ENCODE measurements at regions not wholly inside any gene's neighbourhood (a gene's known extent, or its start where the extent isn't known, plus 50 kb on each side); places are given as distances from the start of the nearest gene placed in this dataset.
"Not testable (repeated sequence)": the region's sequence is repeated elsewhere in the genome, so short reads cannot be mapped to it uniquely, and the experiment has no call there.

DNA sequence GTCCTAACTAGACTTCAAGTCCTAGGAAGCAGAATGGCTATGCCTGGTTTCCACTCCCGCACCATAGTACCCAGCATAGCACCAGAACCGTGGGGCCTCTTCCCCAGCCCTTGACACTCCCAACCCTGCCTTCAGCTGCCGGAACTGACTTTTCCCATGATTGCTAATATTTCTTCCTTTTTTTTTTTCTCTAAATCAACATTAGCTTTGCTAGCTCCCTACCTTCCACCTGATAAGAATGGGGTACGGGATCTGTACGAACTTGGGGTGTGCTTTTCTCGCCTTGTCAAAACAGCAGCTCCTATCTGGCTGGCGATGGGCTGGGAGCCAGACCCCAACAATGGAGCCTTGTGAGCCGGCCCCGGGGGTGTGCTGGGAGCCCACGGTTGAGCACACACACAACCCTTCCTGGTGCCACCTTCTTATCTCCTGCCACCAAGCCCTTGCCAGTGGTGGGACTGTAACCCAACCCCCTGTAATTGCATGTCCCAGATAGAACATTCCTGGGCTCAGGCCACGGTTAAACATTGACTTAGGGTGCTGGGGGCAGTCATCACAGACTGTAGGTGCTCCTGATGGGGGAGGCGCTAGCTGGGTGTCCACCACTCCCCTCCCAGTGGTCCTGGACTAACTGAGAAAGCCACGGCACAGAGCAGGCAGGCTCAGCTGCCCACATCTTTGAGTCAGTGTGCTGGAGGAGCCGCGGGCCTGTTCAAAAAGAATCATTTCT is 213.0 kb upstream of the HAAO start:
- H3K79me1 ChIP-seq (ENCODE audit: low read depth, low read length) = no peaks in the 10 kb centered on the region
- peaks cover 0 to 4% of the 10 kb centered on the region in 2 donors for H3K9me3 ChIP-seq (replicated peaks in 1 of 2; ENCODE audit: control insufficient read depth in 2 of 2, insufficient read depth in 1 of 2, low read depth in 1 of 2, low read length in 2 of 2)
- H3K4me2 ChIP-seq (ENCODE audit: insufficient read depth, low read length, poor library complexity, severe bottlenecking) = no peak overlapping the region
- H2BK15ac ChIP-seq (ENCODE audit: low read length) = peak overlapping the region; percentile 51
- DNase-seq (ENCODE audit: low spot score) = no peak
- H3K4me1 ChIP-seq (ENCODE audit: control insufficient read depth in 2 of 2, insufficient read depth in 1 of 2, low read depth in 1 of 2, low read length in 2 of 2) = peaks cover 7% of the 10 kb centered on the region in 2 donors
- no peak overlapping the region for H3K9ac ChIP-seq (ENCODE audit: low read depth, low read length, poor library complexity)
- no peak overlapping the region for H3K4ac ChIP-seq (ENCODE audit: low read length)
- no peak overlapping the region for H2BK12ac ChIP-seq (ENCODE audit: low read length)
- peak overlapping the region; percentile 19 for H2AFZ ChIP-seq (ENCODE audit: low read length)
- peak overlapping the region; percentile 47 for H3K14ac ChIP-seq (ENCODE audit: low read length)
- no peak overlapping the region for H3K27ac ChIP-seq (replicated peaks; ENCODE audit: low read length)
- H3K27me3 ChIP-seq (ENCODE audit: control insufficient read depth in 3 of 3, insufficient read depth in 3 of 3, low read depth in 1 of 3, low read length in 3 of 3) = no peaks in the 10 kb centered on the region
- peak overlapping the region; percentile 61 for H3K18ac ChIP-seq (ENCODE audit: low read length)
- no peak overlapping the region for H4K91ac ChIP-seq (ENCODE audit: low read depth, low read length, poor library complexity)
- no peak overlapping the region for H3K23ac ChIP-seq (ENCODE audit: low read depth, low read length, poor library complexity)
- peak overlapping the region; percentile 6 for H2BK120ac ChIP-seq (ENCODE audit: low read depth, low read length)
- H2BK5ac ChIP-seq (ENCODE audit: low read length) = no peak overlapping the region
- no peaks in the 10 kb centered on the region for H3K36me3 ChIP-seq (replicated peaks in 1 of 2; ENCODE audit: control insufficient read depth in 2 of 2, insufficient read depth in 2 of 2, low read length in 2 of 2)
- H3K4me3 ChIP-seq (ENCODE audit: low read length in 2 of 2) = no peak overlapping the region
- peak overlapping the region; percentile 34 for H2AK5ac ChIP-seq (ENCODE audit: low read depth, low read length)
- WGBS, 2 donors (ENCODE audit: extremely low coverage in 2 of 2, insufficient read length in 2 of 2, insufficient replicate concordance in 1 of 2) = no CpG with 5 or more reads among the region's 15 CpGs
- H4K8ac ChIP-seq (ENCODE audit: low read depth, low read length) = no peak overlapping the region

DNA sequence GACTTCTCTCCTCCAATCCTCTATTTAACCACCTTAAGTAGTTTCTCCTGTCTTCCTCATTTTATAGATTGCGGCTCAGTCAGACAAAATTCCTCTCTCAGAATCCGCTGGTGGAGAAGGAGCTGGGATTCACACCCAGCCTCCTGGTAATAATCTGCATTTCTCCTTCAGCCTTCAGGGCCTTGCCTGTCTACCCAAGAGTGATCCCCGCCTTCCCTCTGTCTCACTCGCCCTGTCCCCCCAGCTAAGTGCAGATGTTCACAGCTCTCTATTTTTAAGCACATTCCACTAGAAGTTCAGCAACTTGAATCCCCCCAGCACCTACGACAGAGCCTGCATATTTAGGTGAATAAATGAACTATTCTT is 212.5 kb upstream of the HAAO start:
- Histone ChIP-seq H3K4ac (ENCODE audit: low read length) (no peak overlapping the region), H2AFZ (ENCODE audit: low read length) (peak overlapping the region; percentile 41), H3K14ac (ENCODE audit: low read length) (no peak overlapping the region), H2BK120ac (ENCODE audit: low read depth, low read length) (no peak overlapping the region), H3K27me3 (ENCODE audit: control insufficient read depth in 3 of 3, insufficient read depth in 3 of 3, low read depth in 1 of 3, low read length in 3 of 3) (peaks cover 0 to 2% (median 0%) of the 10 kb centered on the region in 3 experiments), H3K4me3 (ENCODE audit: low read length in 2 of 2) (no peak overlapping the region), H2BK5ac (ENCODE audit: low read length) (no peak overlapping the region), H4K8ac (ENCODE audit: low read depth, low read length) (no peak overlapping the region), H3K4me2 (ENCODE audit: insufficient read depth, low read length, poor library complexity, severe bottlenecking) (no peak overlapping the region), H3K18ac (ENCODE audit: low read length) (no peak overlapping the region), H4K91ac (ENCODE audit: low read depth, low read length, poor library complexity) (no peak overlapping the region), H3K9ac (ENCODE audit: low read depth, low read length, poor library complexity) (no peak overlapping the region), H3K23ac (ENCODE audit: low read depth, low read length, poor library complexity) (no peak overlapping the region), H3K9me3 (replicated peaks in 1 of 2; ENCODE audit: control insufficient read depth in 2 of 2, insufficient read depth in 1 of 2, low read depth in 1 of 2, low read length in 2 of 2) (peaks cover 0 to 5% of the 10 kb centered on the region in 2 donors), H3K4me1 (ENCODE audit: control insufficient read depth in 2 of 2, insufficient read depth in 1 of 2, low read depth in 1 of 2, low read length in 2 of 2) (peaks cover 7 to 9% of the 10 kb centered on the region in 2 donors), H2BK15ac (ENCODE audit: low read length) (no peak overlapping the region), H3K36me3 (replicated peaks in 1 of 2; ENCODE audit: control insufficient read depth in 2 of 2, insufficient read depth in 2 of 2, low read length in 2 of 2) (no peaks in the 10 kb centered on the region), H3K27ac (replicated peaks; ENCODE audit: low read length) (no peak overlapping the region), H2AK5ac (ENCODE audit: low read depth, low read length) (no peak overlapping the region), H3K79me1 (ENCODE audit: low read depth, low read length) (no peaks in the 10 kb centered on the region), H2BK12ac (ENCODE audit: low read length) (no peak overlapping the region)
- no CpG with 5 or more reads among the region's 5 CpGs for WGBS, 2 donors (ENCODE audit: extremely low coverage in 2 of 2, insufficient read length in 2 of 2, insufficient replicate concordance in 1 of 2)
- no peak for DNase-seq (ENCODE audit: low spot score)

DNA sequence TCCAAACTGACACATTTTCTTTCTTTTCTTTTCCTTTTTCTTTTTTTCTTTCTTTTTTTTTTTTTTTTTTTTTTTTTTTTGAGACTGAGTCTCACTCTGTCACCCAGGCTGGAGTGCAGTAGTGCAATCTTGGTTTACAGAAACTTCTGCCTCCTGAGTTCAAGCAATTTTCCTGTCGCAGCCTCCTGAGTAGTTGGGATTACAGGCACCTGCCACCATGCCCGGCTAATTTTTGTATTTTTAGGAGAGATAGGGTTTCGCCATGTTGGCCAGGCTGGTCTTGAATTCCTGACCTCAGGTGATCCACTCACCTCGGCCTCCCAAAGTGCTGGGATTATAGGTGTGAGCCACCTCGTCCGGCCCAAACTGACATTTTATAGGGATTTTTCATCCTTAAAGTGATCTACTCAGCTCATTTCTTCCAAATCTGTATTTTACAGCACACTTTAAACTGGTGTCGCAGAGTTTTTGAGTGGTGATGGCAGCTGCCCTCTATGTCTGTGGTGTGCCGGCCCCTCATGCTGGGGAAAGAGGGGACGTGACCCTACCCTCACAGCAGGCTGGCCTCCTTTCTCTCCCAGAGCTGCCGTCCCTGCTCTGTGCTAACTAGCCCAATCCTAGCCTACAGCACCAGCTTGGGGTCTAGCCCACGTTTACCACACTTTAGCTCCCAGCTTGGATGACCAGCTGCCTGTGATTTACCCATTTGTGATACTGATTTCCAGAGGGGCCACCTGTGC is 211.9 kb upstream of the HAAO start:
- H3K14ac ChIP-seq (ENCODE audit: low read length); H3K9ac ChIP-seq (ENCODE audit: low read depth, low read length, poor library complexity); H4K8ac ChIP-seq (ENCODE audit: low read depth, low read length); H2BK5ac ChIP-seq (ENCODE audit: low read length); H3K23ac ChIP-seq (ENCODE audit: low read depth, low read length, poor library complexity); H3K4me2 ChIP-seq (ENCODE audit: insufficient read depth, low read length, poor library complexity, severe bottlenecking); H4K91ac ChIP-seq (ENCODE audit: low read depth, low read length, poor library complexity); H2BK120ac ChIP-seq (ENCODE audit: low read depth, low read length); H3K36me3 ChIP-seq (replicated peaks in 1 of 2; ENCODE audit: control insufficient read depth in 2 of 2, insufficient read depth in 2 of 2, low read length in 2 of 2); DNase-seq (ENCODE audit: low spot score); H3K4me3 ChIP-seq (ENCODE audit: low read length in 2 of 2); H3K9me3 ChIP-seq (replicated peaks in 1 of 2; ENCODE audit: control insufficient read depth in 2 of 2, insufficient read depth in 1 of 2, low read depth in 1 of 2, low read length in 2 of 2); H3K27me3 ChIP-seq (ENCODE audit: control insufficient read depth in 3 of 3, insufficient read depth in 3 of 3, low read depth in 1 of 3, low read length in 3 of 3); H2BK15ac ChIP-seq (ENCODE audit: low read length); H2AK5ac ChIP-seq (ENCODE audit: low read depth, low read length); H3K27ac ChIP-seq (replicated peaks; ENCODE audit: low read length); H3K79me1 ChIP-seq (ENCODE audit: low read depth, low read length); H3K4ac ChIP-seq (ENCODE audit: low read length): not testable (repeated sequence)
- WGBS, 2 donors (ENCODE audit: extremely low coverage in 2 of 2, insufficient read length in 2 of 2, insufficient replicate concordance in 1 of 2) = no CpG with 5 or more reads among the region's 11 CpGs
- H2BK12ac ChIP-seq (ENCODE audit: low read length) = peak overlapping the region; percentile 75
- peak overlapping the region; percentile 41 for H2AFZ ChIP-seq (ENCODE audit: low read length)
- H3K4me1 ChIP-seq (ENCODE audit: control insufficient read depth in 2 of 2, insufficient read depth in 1 of 2, low read depth in 1 of 2, low read length in 2 of 2) = peaks cover 7 to 10% of the 10 kb centered on the region in 2 donors
- H3K18ac ChIP-seq (ENCODE audit: low read length) = peak overlapping the region; percentile 88

DNA sequence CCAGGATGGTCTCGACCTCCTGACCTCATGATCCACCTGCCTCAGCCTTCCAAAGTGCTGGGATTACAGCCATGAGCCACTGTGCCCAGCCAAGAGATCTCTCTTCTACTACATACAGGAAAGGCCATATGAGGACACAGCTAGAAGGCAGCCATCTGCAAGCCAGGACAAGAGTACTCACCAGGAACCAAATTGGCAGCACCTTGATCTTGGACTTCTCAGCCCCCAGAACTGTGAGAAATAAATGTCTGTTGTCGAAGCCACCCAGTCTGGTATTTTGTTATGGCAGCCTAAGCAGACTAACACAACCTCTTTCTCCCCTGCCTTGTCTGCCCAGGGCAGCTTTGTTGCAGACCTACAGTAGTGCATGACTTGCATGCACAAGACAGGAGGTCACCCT is 211.3 kb upstream of the HAAO start:
- Histone ChIP-seq H3K79me1 (ENCODE audit: low read depth, low read length) (no peaks in the 10 kb centered on the region), H3K36me3 (replicated peaks in 1 of 2; ENCODE audit: control insufficient read depth in 2 of 2, insufficient read depth in 2 of 2, low read length in 2 of 2) (no peaks in the 10 kb centered on the region), H3K27ac (replicated peaks; ENCODE audit: low read length) (no peak overlapping the region), H3K27me3 (ENCODE audit: control insufficient read depth in 3 of 3, insufficient read depth in 3 of 3, low read depth in 1 of 3, low read length in 3 of 3) (peaks cover 0 to 2% (median 0%) of the 10 kb centered on the region in 3 experiments), H3K23ac (ENCODE audit: low read depth, low read length, poor library complexity) (no peak overlapping the region), H3K4me2 (ENCODE audit: insufficient read depth, low read length, poor library complexity, severe bottlenecking) (no peak overlapping the region), H2AK5ac (ENCODE audit: low read depth, low read length) (no peak overlapping the region), H3K4me3 (ENCODE audit: low read length in 2 of 2) (no peak overlapping the region), H4K91ac (ENCODE audit: low read depth, low read length, poor library complexity) (no peak overlapping the region), H3K4me1 (ENCODE audit: control insufficient read depth in 2 of 2, insufficient read depth in 1 of 2, low read depth in 1 of 2, low read length in 2 of 2) (peaks cover 7 to 11% of the 10 kb centered on the region in 2 donors), H2AFZ (ENCODE audit: low read length) (no peak overlapping the region), H4K8ac (ENCODE audit: low read depth, low read length) (no peak overlapping the region), H3K4ac (ENCODE audit: low read length) (no peak overlapping the region), H3K9me3 (replicated peaks in 1 of 2; ENCODE audit: control insufficient read depth in 2 of 2, insufficient read depth in 1 of 2, low read depth in 1 of 2, low read length in 2 of 2) (peaks cover 0 to 5% of the 10 kb centered on the region in 2 donors), H2BK12ac (ENCODE audit: low read length) (no peak overlapping the region), H3K18ac (ENCODE audit: low read length) (no peak overlapping the region), H2BK15ac (ENCODE audit: low read length) (no peak overlapping the region), H2BK120ac (ENCODE audit: low read depth, low read length) (no peak overlapping the region), H2BK5ac (ENCODE audit: low read length) (no peak overlapping the region), H3K9ac (ENCODE audit: low read depth, low read length, poor library complexity) (no peak overlapping the region), H3K14ac (ENCODE audit: low read length) (no peak overlapping the region)
- WGBS, 2 donors (ENCODE audit: extremely low coverage in 2 of 2, insufficient read length in 2 of 2, insufficient replicate concordance in 1 of 2) = no CpG with 5 or more reads among the region's 2 CpGs
- no peak for DNase-seq (ENCODE audit: low spot score)

Data from neuronal stem cell (in vitro differentiated cells).